A549 (cell line): ENCODE measurements at regions not wholly inside any gene's neighbourhood (a gene's known extent, or its start where the extent isn't known, plus 50 kb on each side); places are given as distances from the start of the nearest gene placed in this dataset.

Source experiments
- ESRRA ChIP-seq: fragments of 150-350 bp; IDR thresholded peaks from 2 replicates; pipeline ENCODE4 v1.6.1; 2014; ENCODE audit warnings: mild to moderate bottlenecking, low read length, borderline replicate concordance
- FOXS1 ChIP-seq: fragments of 250-450 bp; sonication (Bioruptor Pico); IDR thresholded peaks from 2 replicates; pipeline ENCODE4 v1.5.0; 2020; ENCODE audit warnings: mild to moderate bottlenecking, moderate library complexity
- GATA3 ChIP-seq: IDR thresholded peaks from 2 replicates; pipeline ENCODE4 v1.6.1; 2012; ENCODE audit warnings: borderline replicate concordance
- MYC ChIP-seq: IDR thresholded peaks from 2 replicates; pipeline ENCODE4 v1.6.1; 2012; ENCODE audit warnings: mild to moderate bottlenecking, inconsistent platforms, low read length, improper control_type of control experiment, borderline replicate concordance
- NR3C1 ChIP-seq: fragments of >200 bp; sonication (Bioruptor Twin); formaldehyde crosslinking; IDR thresholded peaks from 3 replicates; pipeline ENCODE4 v1.6.1; 2017
- POLR2A ChIP-seq: IDR thresholded peaks from 2 replicates; pipeline ENCODE4 v1.6.1; 2012; ENCODE audit warnings: mild to moderate bottlenecking, low read length
- RCOR1 ChIP-seq: fragments of 150-350 bp; IDR thresholded peaks from 2 replicates; pipeline ENCODE4 v1.6.1; 2014; ENCODE audit warnings: antibody characterized with exemption, low read length, low read depth
- TF ChIP-seq, protein P1 (sequence below): fragments of >200 bp; sonication (Bioruptor Twin); formaldehyde crosslinking; IDR thresholded peaks from 3 replicates; pipeline ENCODE4 v1.5.1; 2016
- TF ChIP-seq, protein P2 (sequence below): fragments of 450-650 bp; IDR thresholded peaks from 2 replicates; pipeline ENCODE4 v1.6.1; 2014; ENCODE audit warnings: antibody characterized with exemption
- TF ChIP-seq, protein P3 (sequence below): fragments of 200-600 bp; sonication (generic); IDR thresholded peaks from 2 replicates; pipeline ENCODE4 v1.6.1; 2016; ENCODE audit warnings: antibody characterized with exemption, mild to moderate bottlenecking, moderate library complexity

DNA sequence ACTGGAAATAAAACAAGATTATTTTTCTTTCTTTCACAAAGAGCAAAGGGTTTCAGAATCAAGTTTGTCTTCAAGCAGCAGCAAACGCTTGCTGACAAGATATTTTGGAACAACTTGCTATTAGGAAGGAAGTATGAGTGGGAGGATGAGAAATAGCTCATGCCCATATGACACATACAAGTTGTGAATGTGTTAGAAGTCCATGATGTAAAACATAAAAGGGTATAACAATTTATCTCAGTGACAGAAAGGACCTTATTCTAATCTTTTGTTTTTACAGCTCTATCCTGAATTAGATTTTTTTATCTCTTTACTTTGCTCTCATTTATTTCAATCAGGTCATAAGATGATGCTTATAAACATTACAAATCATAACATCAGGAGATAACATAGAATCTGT is 516.6 kb upstream of the MEF2C start:
- no peak for TF ChIP-seq ESRRA
- TF ChIP-seq, protein P1, sequence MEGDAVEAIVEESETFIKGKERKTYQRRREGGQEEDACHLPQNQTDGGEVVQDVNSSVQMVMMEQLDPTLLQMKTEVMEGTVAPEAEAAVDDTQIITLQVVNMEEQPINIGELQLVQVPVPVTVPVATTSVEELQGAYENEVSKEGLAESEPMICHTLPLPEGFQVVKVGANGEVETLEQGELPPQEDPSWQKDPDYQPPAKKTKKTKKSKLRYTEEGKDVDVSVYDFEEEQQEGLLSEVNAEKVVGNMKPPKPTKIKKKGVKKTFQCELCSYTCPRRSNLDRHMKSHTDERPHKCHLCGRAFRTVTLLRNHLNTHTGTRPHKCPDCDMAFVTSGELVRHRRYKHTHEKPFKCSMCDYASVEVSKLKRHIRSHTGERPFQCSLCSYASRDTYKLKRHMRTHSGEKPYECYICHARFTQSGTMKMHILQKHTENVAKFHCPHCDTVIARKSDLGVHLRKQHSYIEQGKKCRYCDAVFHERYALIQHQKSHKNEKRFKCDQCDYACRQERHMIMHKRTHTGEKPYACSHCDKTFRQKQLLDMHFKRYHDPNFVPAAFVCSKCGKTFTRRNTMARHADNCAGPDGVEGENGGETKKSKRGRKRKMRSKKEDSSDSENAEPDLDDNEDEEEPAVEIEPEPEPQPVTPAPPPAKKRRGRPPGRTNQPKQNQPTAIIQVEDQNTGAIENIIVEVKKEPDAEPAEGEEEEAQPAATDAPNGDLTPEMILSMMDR, result no peak
- TF ChIP-seq, protein P2, sequence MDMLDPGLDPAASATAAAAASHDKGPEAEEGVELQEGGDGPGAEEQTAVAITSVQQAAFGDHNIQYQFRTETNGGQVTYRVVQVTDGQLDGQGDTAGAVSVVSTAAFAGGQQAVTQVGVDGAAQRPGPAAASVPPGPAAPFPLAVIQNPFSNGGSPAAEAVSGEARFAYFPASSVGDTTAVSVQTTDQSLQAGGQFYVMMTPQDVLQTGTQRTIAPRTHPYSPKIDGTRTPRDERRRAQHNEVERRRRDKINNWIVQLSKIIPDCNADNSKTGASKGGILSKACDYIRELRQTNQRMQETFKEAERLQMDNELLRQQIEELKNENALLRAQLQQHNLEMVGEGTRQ, result no peak
- no peak for TF ChIP-seq POLR2A
- no peak for TF ChIP-seq FOXS1 (CRISPR knock-in tag)
- no peak for TF ChIP-seq GATA3
- TF ChIP-seq RCOR1, result no peak
- TF ChIP-seq MYC, result no peak
- TF ChIP-seq, protein P3, sequence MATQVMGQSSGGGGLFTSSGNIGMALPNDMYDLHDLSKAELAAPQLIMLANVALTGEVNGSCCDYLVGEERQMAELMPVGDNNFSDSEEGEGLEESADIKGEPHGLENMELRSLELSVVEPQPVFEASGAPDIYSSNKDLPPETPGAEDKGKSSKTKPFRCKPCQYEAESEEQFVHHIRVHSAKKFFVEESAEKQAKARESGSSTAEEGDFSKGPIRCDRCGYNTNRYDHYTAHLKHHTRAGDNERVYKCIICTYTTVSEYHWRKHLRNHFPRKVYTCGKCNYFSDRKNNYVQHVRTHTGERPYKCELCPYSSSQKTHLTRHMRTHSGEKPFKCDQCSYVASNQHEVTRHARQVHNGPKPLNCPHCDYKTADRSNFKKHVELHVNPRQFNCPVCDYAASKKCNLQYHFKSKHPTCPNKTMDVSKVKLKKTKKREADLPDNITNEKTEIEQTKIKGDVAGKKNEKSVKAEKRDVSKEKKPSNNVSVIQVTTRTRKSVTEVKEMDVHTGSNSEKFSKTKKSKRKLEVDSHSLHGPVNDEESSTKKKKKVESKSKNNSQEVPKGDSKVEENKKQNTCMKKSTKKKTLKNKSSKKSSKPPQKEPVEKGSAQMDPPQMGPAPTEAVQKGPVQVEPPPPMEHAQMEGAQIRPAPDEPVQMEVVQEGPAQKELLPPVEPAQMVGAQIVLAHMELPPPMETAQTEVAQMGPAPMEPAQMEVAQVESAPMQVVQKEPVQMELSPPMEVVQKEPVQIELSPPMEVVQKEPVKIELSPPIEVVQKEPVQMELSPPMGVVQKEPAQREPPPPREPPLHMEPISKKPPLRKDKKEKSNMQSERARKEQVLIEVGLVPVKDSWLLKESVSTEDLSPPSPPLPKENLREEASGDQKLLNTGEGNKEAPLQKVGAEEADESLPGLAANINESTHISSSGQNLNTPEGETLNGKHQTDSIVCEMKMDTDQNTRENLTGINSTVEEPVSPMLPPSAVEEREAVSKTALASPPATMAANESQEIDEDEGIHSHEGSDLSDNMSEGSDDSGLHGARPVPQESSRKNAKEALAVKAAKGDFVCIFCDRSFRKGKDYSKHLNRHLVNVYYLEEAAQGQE, result no peak
- TF ChIP-seq NR3C1, result no peak
